ENCODE measurements at regions not wholly inside any gene's neighbourhood (a gene's known extent, or its start where the extent isn't known, plus 50 kb on each side); places are given as distances from the start of the nearest gene placed in this dataset.
"Not testable (repeated sequence)": the region's sequence is repeated elsewhere in the genome, so short reads cannot be mapped to it uniquely, and the experiment has no call there.

- no peak for TF ChIP-seq CTCF (IDR thresholded peaks at IDR 0.05)
- H3K9me3 ChIP-seq = no peaks in the 10 kb centered on the region
Measured at GRCh38 chr1:166391279-166392066, 224.7 kb upstream of the FAM78B start.

GRCh38 chr1:166395729-166396128, 228.9 kb upstream of the FAM78B start:
- Histone ChIP-seq H3K36me3 (no peaks in the 10 kb centered on the region), H3K4me1 (ENCODE audit: control insufficient read depth in 1 of 2, insufficient read depth in 1 of 2, low read depth in 1 of 2, low read length in 1 of 2) (no peaks in the 10 kb centered on the region), H3K4me3 (ENCODE audit: low read depth in 1 of 2, low read length in 1 of 2) (no peak overlapping the region), H3K27ac (no peak overlapping the region), H3K9me3 (no peaks in the 10 kb centered on the region), H3K27me3 (no peaks in the 10 kb centered on the region)
- TF ChIP-seq CTCF (IDR thresholded peaks at IDR 0.05) = no peak

More at GRCh38 chr1:166391279-166392066, 224.7 kb upstream of the FAM78B start:
- Histone ChIP-seq H3K36me3 (no peaks in the 10 kb centered on the region), H3K4me1 (ENCODE audit: control insufficient read depth in 1 of 2, insufficient read depth in 1 of 2, low read depth in 1 of 2, low read length in 1 of 2) (no peaks in the 10 kb centered on the region), H3K27ac (no peak overlapping the region), H3K4me3 (ENCODE audit: low read depth in 1 of 2, low read length in 1 of 2) (no peak overlapping the region), H3K27me3 (no peaks in the 10 kb centered on the region)

GRCh38 chr1:166409253-166410082, 242.7 kb upstream of the FAM78B start:
- not testable (repeated sequence) for H3K36me3 ChIP-seq; H3K4me1 ChIP-seq (ENCODE audit: control insufficient read depth in 1 of 2, insufficient read depth in 1 of 2, low read depth in 1 of 2, low read length in 1 of 2); H3K27ac ChIP-seq; H3K9me3 ChIP-seq; H3K4me3 ChIP-seq (ENCODE audit: low read depth in 1 of 2, low read length in 1 of 2); H3K27me3 ChIP-seq

- H3K4me1 ChIP-seq (ENCODE audit: control insufficient read depth in 1 of 2, insufficient read depth in 1 of 2, low read depth in 1 of 2, low read length in 1 of 2) = no peaks in the 10 kb centered on the region
- no peak for TF ChIP-seq CTCF (IDR thresholded peaks at IDR 0.05)
- H3K36me3 ChIP-seq = no peaks in the 10 kb centered on the region
- no peaks in the 10 kb centered on the region for H3K9me3 ChIP-seq
- no peak overlapping the region for H3K4me3 ChIP-seq (ENCODE audit: low read depth in 1 of 2, low read length in 1 of 2)
- no peak overlapping the region for H3K27ac ChIP-seq
- no peaks in the 10 kb centered on the region for H3K27me3 ChIP-seq
Measured at GRCh38 chr1:166410083-166410385, 243.2 kb upstream of the FAM78B start.

GRCh38 chr1:166416831-166417230, 250.0 kb upstream of the FAM78B start:
- H3K4me3 ChIP-seq (ENCODE audit: low read depth in 1 of 2, low read length in 1 of 2); H3K27me3 ChIP-seq; H3K4me1 ChIP-seq (ENCODE audit: control insufficient read depth in 1 of 2, insufficient read depth in 1 of 2, low read depth in 1 of 2, low read length in 1 of 2): not testable (repeated sequence)

GRCh38 chr1:166418344-166418933, 251.6 kb upstream of the FAM78B start:
- Histone ChIP-seq H3K36me3 (no peaks in the 10 kb centered on the region), H3K4me3 (ENCODE audit: low read depth in 1 of 2, low read length in 1 of 2) (no peak overlapping the region), H3K9me3 (no peaks in the 10 kb centered on the region), H3K27me3 (no peaks in the 10 kb centered on the region), H3K4me1 (ENCODE audit: control insufficient read depth in 1 of 2, insufficient read depth in 1 of 2, low read depth in 1 of 2, low read length in 1 of 2) (no peaks in the 10 kb centered on the region), H3K27ac (no peak overlapping the region)
- no peak for TF ChIP-seq CTCF (IDR thresholded peaks at IDR 0.05)

More at GRCh38 chr1:166416831-166417230, 250.0 kb upstream of the FAM78B start:
- not testable (repeated sequence) for H3K36me3 ChIP-seq, H3K27ac ChIP-seq, H3K9me3 ChIP-seq

GRCh38 chr1:166422586-166422985, 255.8 kb upstream of the FAM78B start:
- not testable (repeated sequence) for H3K36me3 ChIP-seq; H3K4me1 ChIP-seq (ENCODE audit: control insufficient read depth in 1 of 2, insufficient read depth in 1 of 2, low read depth in 1 of 2, low read length in 1 of 2); H3K4me3 ChIP-seq (ENCODE audit: low read depth in 1 of 2, low read length in 1 of 2); H3K9me3 ChIP-seq; H3K27ac ChIP-seq; H3K27me3 ChIP-seq

All from neutrophil (primary cell).